ENCODE measurements at regions not wholly inside any gene's neighbourhood (a gene's known extent, or its start where the extent isn't known, plus 50 kb on each side); places are given as distances from the start of the nearest gene placed in this dataset.
A peak's percentile ranks its signal among the peaks of the same experiment; 100 is the strongest.

DNA sequence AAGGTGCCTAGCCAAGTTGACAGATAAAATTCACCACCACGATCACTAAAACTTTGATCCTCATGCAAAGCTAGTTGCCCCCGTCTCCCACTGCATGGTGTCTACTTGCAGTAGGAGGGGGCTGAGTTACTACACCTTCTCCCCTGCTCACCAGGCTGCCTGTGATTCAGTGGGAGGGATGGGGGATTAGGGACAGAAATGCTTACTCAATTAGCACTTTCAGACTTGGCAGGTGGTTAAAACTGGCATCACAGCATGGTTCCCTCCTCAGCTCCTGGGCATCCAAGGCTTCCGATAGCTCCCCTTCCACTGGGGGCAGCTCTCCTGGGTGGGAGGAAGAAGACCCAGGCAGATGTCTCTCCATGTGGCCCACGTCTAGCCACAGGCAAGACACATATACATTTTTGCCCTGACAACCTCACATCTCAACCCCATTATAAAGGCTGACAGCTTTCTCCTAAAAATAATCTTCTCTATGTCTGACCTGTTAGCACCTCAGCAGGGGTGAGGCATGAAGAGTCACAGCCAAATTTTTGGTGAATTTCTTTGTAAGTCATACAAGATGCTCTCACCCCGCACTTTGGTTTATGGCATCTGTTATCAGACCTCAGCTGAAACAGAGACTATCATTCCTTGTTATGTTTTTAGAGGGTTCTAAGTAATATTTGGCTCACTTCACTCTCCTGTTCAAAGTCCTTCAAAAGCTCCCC, 369.0 kb downstream of the SV2B start:
- DNase-seq (ENCODE audit: extremely low read depth in 1 of 4, low spot score in 3 of 4) (no peak), FAIRE-seq (no peak), ATAC-seq (no peak)
- no peaks in the 10 kb centered on the region for H3K27me3 ChIP-seq (ENCODE audit: control insufficient read depth in 2 of 2, insufficient read depth in 2 of 2, low read length in 2 of 2)
- in situ Hi-C loops (cut with MboI): no loop called here
- H3K9ac ChIP-seq (ENCODE audit: insufficient read depth in 1 of 2, low read depth in 2 of 2, low read length in 2 of 2): no peak overlapping the region
- CTCF ChIA-PET (ENCODE audit: low intra/inter-chr PET ratio): no interaction called here
- no peak overlapping the region for H3K27ac ChIP-seq (ENCODE audit: extremely low read depth, low read depth, low read length)
- H3K9me3 ChIP-seq (replicated peaks; ENCODE audit: control insufficient read depth, insufficient read depth, low read depth, low read length): no peaks in the 10 kb centered on the region
- WGBS (ENCODE audit: insufficient coverage, low coverage, missing lambda C conversion rate): 77% methylated on average over 5 of the region's 5 CpGs
- no peaks in the 10 kb centered on the region for H4K20me1 ChIP-seq (replicated peaks; ENCODE audit: control insufficient read depth, insufficient read depth, low read length)
- H3K9me1 ChIP-seq (ENCODE audit: control insufficient read depth, insufficient read depth, low read length): no peaks in the 10 kb centered on the region
- H3K4me3 ChIP-seq: no peak overlapping the region
- TF ChIP-seq, protein P1, sequence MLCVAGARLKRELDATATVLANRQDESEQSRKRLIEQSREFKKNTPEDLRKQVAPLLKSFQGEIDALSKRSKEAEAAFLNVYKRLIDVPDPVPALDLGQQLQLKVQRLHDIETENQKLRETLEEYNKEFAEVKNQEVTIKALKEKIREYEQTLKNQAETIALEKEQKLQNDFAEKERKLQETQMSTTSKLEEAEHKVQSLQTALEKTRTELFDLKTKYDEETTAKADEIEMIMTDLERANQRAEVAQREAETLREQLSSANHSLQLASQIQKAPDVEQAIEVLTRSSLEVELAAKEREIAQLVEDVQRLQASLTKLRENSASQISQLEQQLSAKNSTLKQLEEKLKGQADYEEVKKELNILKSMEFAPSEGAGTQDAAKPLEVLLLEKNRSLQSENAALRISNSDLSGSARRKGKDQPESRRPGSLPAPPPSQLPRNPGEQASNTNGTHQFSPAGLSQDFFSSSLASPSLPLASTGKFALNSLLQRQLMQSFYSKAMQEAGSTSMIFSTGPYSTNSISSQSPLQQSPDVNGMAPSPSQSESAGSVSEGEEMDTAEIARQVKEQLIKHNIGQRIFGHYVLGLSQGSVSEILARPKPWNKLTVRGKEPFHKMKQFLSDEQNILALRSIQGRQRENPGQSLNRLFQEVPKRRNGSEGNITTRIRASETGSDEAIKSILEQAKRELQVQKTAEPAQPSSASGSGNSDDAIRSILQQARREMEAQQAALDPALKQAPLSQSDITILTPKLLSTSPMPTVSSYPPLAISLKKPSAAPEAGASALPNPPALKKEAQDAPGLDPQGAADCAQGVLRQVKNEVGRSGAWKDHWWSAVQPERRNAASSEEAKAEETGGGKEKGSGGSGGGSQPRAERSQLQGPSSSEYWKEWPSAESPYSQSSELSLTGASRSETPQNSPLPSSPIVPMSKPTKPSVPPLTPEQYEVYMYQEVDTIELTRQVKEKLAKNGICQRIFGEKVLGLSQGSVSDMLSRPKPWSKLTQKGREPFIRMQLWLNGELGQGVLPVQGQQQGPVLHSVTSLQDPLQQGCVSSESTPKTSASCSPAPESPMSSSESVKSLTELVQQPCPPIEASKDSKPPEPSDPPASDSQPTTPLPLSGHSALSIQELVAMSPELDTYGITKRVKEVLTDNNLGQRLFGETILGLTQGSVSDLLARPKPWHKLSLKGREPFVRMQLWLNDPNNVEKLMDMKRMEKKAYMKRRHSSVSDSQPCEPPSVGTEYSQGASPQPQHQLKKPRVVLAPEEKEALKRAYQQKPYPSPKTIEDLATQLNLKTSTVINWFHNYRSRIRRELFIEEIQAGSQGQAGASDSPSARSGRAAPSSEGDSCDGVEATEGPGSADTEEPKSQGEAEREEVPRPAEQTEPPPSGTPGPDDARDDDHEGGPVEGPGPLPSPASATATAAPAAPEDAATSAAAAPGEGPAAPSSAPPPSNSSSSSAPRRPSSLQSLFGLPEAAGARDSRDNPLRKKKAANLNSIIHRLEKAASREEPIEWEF (CRISPR knock-in tag; IDR thresholded peaks at IDR 0.05): no peak
- TF ChIP-seq ILK (tag; IDR thresholded peaks at IDR 0.05; ENCODE audit: borderline replicate concordance, low read depth): no peak
- no peak for TF ChIP-seq DPF2 (IDR thresholded peaks at IDR 0.05)
- TF ChIP-seq BRD9 (IDR thresholded peaks at IDR 0.05; ENCODE audit: low read depth, partially characterized antibody): no peak
- TF ChIP-seq RBBP5 (IDR thresholded peaks at IDR 0.05; ENCODE audit: borderline replicate concordance, insufficient read depth, low read length, poor library complexity, severe bottlenecking): no peak
- no peak for TF ChIP-seq TBL1XR1 (IDR thresholded peaks at IDR 0.05; ENCODE audit: low read length in 2 of 2)
- TF ChIP-seq ZNF444 (CRISPR knock-in tag; IDR thresholded peaks at IDR 0.05): no peak
- TF ChIP-seq, protein P2, sequence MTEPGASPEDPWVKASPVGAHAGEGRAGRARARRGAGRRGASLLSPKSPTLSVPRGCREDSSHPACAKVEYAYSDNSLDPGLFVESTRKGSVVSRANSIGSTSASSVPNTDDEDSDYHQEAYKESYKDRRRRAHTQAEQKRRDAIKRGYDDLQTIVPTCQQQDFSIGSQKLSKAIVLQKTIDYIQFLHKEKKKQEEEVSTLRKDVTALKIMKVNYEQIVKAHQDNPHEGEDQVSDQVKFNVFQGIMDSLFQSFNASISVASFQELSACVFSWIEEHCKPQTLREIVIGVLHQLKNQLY (CRISPR knock-in tag; conservative IDR thresholded peaks at IDR 0.05): no peak
- no peak for TF ChIP-seq ZFPM2 (CRISPR knock-in tag; IDR thresholded peaks at IDR 0.05)
- TF ChIP-seq ZSCAN29 (IDR thresholded peaks at IDR 0.05): no peak
- TF ChIP-seq, protein P3, sequence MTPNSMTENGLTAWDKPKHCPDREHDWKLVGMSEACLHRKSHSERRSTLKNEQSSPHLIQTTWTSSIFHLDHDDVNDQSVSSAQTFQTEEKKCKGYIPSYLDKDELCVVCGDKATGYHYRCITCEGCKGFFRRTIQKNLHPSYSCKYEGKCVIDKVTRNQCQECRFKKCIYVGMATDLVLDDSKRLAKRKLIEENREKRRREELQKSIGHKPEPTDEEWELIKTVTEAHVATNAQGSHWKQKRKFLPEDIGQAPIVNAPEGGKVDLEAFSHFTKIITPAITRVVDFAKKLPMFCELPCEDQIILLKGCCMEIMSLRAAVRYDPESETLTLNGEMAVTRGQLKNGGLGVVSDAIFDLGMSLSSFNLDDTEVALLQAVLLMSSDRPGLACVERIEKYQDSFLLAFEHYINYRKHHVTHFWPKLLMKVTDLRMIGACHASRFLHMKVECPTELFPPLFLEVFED (CRISPR knock-in tag; conservative IDR thresholded peaks at IDR 0.05): no peak
- TF ChIP-seq FOXK2 (conservative IDR thresholded peaks at IDR 0.05 in 1 of 2, IDR thresholded peaks at IDR 0.05 in 1 of 2; ENCODE audit: low read depth in 2 of 2): no peak
- no peak for TF ChIP-seq BMI1 (IDR thresholded peaks at IDR 0.05; ENCODE audit: low read length)
- TF ChIP-seq RBFOX2 (IDR thresholded peaks at IDR 0.05; ENCODE audit: low read depth, low read length): no peak
- BruUV-seq (replicated peaks): no TSS peak
- H3K4me1 ChIP-seq (replicated peaks in 1 of 2; ENCODE audit: control insufficient read depth in 2 of 2, insufficient read depth in 2 of 2, low read length in 2 of 2): peaks cover 18 to 41% of the 10 kb centered on the region in 2 experiments
- H2AFZ ChIP-seq (ENCODE audit: low read depth, low read length): peak overlapping the region; percentile 82
- POLR2A ChIA-PET: interaction anchor here (0.7 kb wide), 1 partner anchor 211 kb away, joined by 3 read pairs; no protein-coding TSS in a partner anchor
- intact Hi-C loops (cut with micrococcal nuclease): no loop called here
- H3K36me3 ChIP-seq (ENCODE audit: control insufficient read depth, insufficient read depth, low read length): no peaks in the 10 kb centered on the region
- no peak overlapping the region for H3K4me2 ChIP-seq (ENCODE audit: insufficient read depth, low read length)
- H3K79me2 ChIP-seq (ENCODE audit: control insufficient read depth, insufficient read depth, low read length): no peaks in the 10 kb centered on the region
